Posterior vena cava (tissue), 2 donors: ENCODE measurements at regions not wholly inside any gene's neighbourhood (a gene's known extent, or its start where the extent isn't known, plus 50 kb on each side); places are given as distances from the start of the nearest gene placed in this dataset.
A peak's percentile ranks its signal among the peaks of the same experiment; 100 is the strongest.

Experiments used
- DNase-seq: peaks from one replicate; pipeline ENCODE4 v3.0.0-alpha.2; 2020; ENCODE audit warnings: low spot score
- intact Hi-C, 2 donors: fragments of 100-400 bp; cut with DNase I; formaldehyde crosslinking; loops; one replicate each; pipeline versions ENCODE4 v1.14.1 to v1.14.2; 2022 to 2023
- donor health status: DM: yes; HTN: yes; CAD: no.
- donor health status: DM: yes; HTN: yes; CAD: no.

- no peak for DNase-seq
- intact Hi-C loops, result no loop called here
Observed at GRCh38 chr12:34526946-34527345, 504.6 kb downstream of the ALG10 start.

GRCh38 chr12:34547276-34547675 lies 525.0 kb downstream of the ALG10 start:
- intact Hi-C loops, result no loop called here
- DNase-seq, result no peak

GRCh38 chr12:34591966-34592365 lies 569.7 kb downstream of the ALG10 start:
- no peak for DNase-seq
- intact Hi-C loops, result no loop called here

- peak; percentile 69 for DNase-seq
- intact Hi-C loops, result no loop called here
Observed at GRCh38 chr12:34595749-34596733, 573.7 kb downstream of the ALG10 start.

GRCh38 chr12:34597548-34598351 lies 575.5 kb downstream of the ALG10 start:
- intact Hi-C loops, result no loop called here
- DNase-seq, result peak; percentile 62

GRCh38 chr12:34598352-34598827 lies 576.1 kb downstream of the ALG10 start:
- peak; percentile 48 for DNase-seq
- intact Hi-C loops, result no loop called here

- intact Hi-C loops, result no loop called here
- peak; percentile 46 for DNase-seq
Observed at GRCh38 chr12:34598851-34599529, 576.7 kb downstream of the ALG10 start.

GRCh38 chr12:34599530-34600513 lies 577.5 kb downstream of the ALG10 start:
- intact Hi-C loops, result no loop called here
- DNase-seq, result peak; percentile 50

- intact Hi-C loops, result no loop called here
- DNase-seq, result peak; percentile 77
Observed at GRCh38 chr12:34600592-34601462, 578.5 kb downstream of the ALG10 start.

- intact Hi-C loops, result no loop called here
Observed at GRCh38 chr12:34601689-34602088, 579.4 kb downstream of the ALG10 start.

GRCh38 chr12:34602213-34602940 lies 580.1 kb downstream of the ALG10 start:
- peak; percentile 46 for DNase-seq
- intact Hi-C loops, result no loop called here

More at GRCh38 chr12:34601689-34602088, 579.4 kb downstream of the ALG10 start:
- peak; percentile 46 for DNase-seq

- peak; percentile 37 for DNase-seq
- intact Hi-C loops, result no loop called here
Observed at GRCh38 chr12:34603382-34604035, 581.2 kb downstream of the ALG10 start.

- DNase-seq, result peak; percentile 67
- intact Hi-C loops, result no loop called here
Observed at GRCh38 chr12:34604227-34604626, 581.9 kb downstream of the ALG10 start.

GRCh38 chr12:34604631-34605509 lies 582.6 kb downstream of the ALG10 start:
- DNase-seq, result peak; percentile 48
- intact Hi-C loops, result no loop called here

GRCh38 chr12:34605510-34605887 lies 583.2 kb downstream of the ALG10 start:
- DNase-seq, result no peak
- intact Hi-C loops, result no loop called here
